ENCODE measurements at regions not wholly inside any gene's neighbourhood (a gene's known extent, or its start where the extent isn't known, plus 50 kb on each side); places are given as distances from the start of the nearest gene placed in this dataset.
"Not testable (repeated sequence)": the region's sequence is repeated elsewhere in the genome, so short reads cannot be mapped to it uniquely, and the experiment has no call there.

- TF ChIP-seq CTCF (IDR thresholded peaks at IDR 0.05; ENCODE audit: poor library complexity, severe bottlenecking); TAF1 (IDR thresholded peaks at IDR 0.05; ENCODE audit: low read depth); POLR2AphosphoS5 (IDR thresholded peaks at IDR 0.05); EP300 (conservative IDR thresholded peaks at IDR 0.05; ENCODE audit: poor library complexity, severe bottlenecking): not testable (repeated sequence)
- TF ChIP-seq, protein P1, sequence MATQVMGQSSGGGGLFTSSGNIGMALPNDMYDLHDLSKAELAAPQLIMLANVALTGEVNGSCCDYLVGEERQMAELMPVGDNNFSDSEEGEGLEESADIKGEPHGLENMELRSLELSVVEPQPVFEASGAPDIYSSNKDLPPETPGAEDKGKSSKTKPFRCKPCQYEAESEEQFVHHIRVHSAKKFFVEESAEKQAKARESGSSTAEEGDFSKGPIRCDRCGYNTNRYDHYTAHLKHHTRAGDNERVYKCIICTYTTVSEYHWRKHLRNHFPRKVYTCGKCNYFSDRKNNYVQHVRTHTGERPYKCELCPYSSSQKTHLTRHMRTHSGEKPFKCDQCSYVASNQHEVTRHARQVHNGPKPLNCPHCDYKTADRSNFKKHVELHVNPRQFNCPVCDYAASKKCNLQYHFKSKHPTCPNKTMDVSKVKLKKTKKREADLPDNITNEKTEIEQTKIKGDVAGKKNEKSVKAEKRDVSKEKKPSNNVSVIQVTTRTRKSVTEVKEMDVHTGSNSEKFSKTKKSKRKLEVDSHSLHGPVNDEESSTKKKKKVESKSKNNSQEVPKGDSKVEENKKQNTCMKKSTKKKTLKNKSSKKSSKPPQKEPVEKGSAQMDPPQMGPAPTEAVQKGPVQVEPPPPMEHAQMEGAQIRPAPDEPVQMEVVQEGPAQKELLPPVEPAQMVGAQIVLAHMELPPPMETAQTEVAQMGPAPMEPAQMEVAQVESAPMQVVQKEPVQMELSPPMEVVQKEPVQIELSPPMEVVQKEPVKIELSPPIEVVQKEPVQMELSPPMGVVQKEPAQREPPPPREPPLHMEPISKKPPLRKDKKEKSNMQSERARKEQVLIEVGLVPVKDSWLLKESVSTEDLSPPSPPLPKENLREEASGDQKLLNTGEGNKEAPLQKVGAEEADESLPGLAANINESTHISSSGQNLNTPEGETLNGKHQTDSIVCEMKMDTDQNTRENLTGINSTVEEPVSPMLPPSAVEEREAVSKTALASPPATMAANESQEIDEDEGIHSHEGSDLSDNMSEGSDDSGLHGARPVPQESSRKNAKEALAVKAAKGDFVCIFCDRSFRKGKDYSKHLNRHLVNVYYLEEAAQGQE (IDR thresholded peaks at IDR 0.05; ENCODE audit: borderline replicate concordance): not testable (repeated sequence)
Observed at GRCh38 chr5:52102311-52102710, 685.4 kb upstream of the ITGA1 start.
